HEK293 (cell line): ENCODE measurements at regions not wholly inside any gene's neighbourhood (a gene's known extent, or its start where the extent isn't known, plus 50 kb on each side); places are given as distances from the start of the nearest gene placed in this dataset.

Experiments used
- CTCF ChIP-seq: fragments of 450-650 bp; formaldehyde crosslinking; IDR thresholded peaks from 2 replicates; pipeline ENCODE4 v1.5.1; 2016; ENCODE audit warnings: missing biosample characterization, missing genetic modification characterization
- YY1 ChIP-seq: fragments of 450-650 bp; formaldehyde crosslinking; IDR thresholded peaks from 2 replicates; pipeline ENCODE4 v1.5.1; 2018; ENCODE audit warnings: missing biosample characterization, missing genetic modification characterization
- ZBTB11 ChIP-seq: fragments of 450-650 bp; formaldehyde crosslinking; conservative IDR thresholded peaks from 2 replicates; pipeline ENCODE4 v1.5.1; 2016; ENCODE audit warnings: low read depth, missing biosample characterization, missing genetic modification characterization
- ZBTB6 ChIP-seq: fragments of 450-650 bp; formaldehyde crosslinking; IDR thresholded peaks from 2 replicates; pipeline ENCODE4 v1.5.1; 2017; ENCODE audit warnings: missing biosample characterization, missing genetic modification characterization
- ZNF155 ChIP-seq: fragments of 450-650 bp; formaldehyde crosslinking; IDR thresholded peaks from 2 replicates; pipeline ENCODE4 v1.5.1; 2016; ENCODE audit warnings: missing biosample characterization, missing genetic modification characterization
- ZNF157 ChIP-seq: fragments of 450-650 bp; formaldehyde crosslinking; IDR thresholded peaks from 2 replicates; pipeline ENCODE4 v1.5.1; 2016; ENCODE audit warnings: missing biosample characterization, missing genetic modification characterization
- ZNF175 ChIP-seq: fragments of 450-650 bp; formaldehyde crosslinking; IDR thresholded peaks from 2 replicates; pipeline ENCODE4 v1.5.1; 2016; ENCODE audit warnings: missing biosample characterization, missing genetic modification characterization
- ZNF223 ChIP-seq: fragments of 450-650 bp; formaldehyde crosslinking; IDR thresholded peaks from 2 replicates; pipeline ENCODE4 v1.5.1; 2016; ENCODE audit warnings: missing biosample characterization, missing genetic modification characterization
- ZNF670 ChIP-seq: fragments of 450-650 bp; formaldehyde crosslinking; IDR thresholded peaks from 2 replicates; pipeline ENCODE4 v1.5.1; 2016; ENCODE audit warnings: missing biosample characterization, missing genetic modification characterization, low read depth

GRCh38 chr5:142408981-142409481 is 84.2 kb upstream of the SPRY4 start:
- TF ChIP-seq ZNF155 (no peak), ZNF670 (no peak), ZNF175 (tag by site-specific recombination) (no peak), CTCF (tag by site-specific recombination) (no peak), ZNF223 (tag by site-specific recombination) (no peak), ZBTB6 (tag by site-specific recombination) (no peak), ZNF157 (tag by site-specific recombination) (no peak), YY1 (no peak), ZBTB11 (tag by site-specific recombination) (no peak)
